SK-N-SH (cell line): ENCODE measurements at regions not wholly inside any gene's neighbourhood (a gene's known extent, or its start where the extent isn't known, plus 50 kb on each side); places are given as distances from the start of the nearest gene placed in this dataset.

Source experiments
- CTCF ChIA-PET: fragments of 300-600, 350-600 bp; formaldehyde crosslinking; extraction: SDS; loops from one replicate; lab custom pipeline; 2021; lab: Yijun Ruan, JAX
- POLR2A ChIA-PET: fragments of 350-600 bp; sonication (Branson Sonifier 250); formaldehyde crosslinking; extraction: SDS; loops from one replicate; lab custom pipeline; 2020; ENCODE audit warnings: antibody characterized with exemption, inconsistent platforms; lab: Yijun Ruan, JAX
- DNase-seq: peaks from one replicate; pipeline ENCODE4 v3.0.0; 2012
- H2AFZ ChIP-seq: fragments of 200-600 bp; sonication (generic); 2 replicates; pipeline ENCODE4 v1.8.1; 2016; ENCODE audit warnings: antibody characterized with exemption, mild to moderate bottlenecking, low read depth
- H3F3A ChIP-seq: fragments of 200-600 bp; sonication (generic); replicated peaks from 2 replicates; pipeline ENCODE3; 2016; ENCODE audit warnings: antibody characterized with exemption, mild to moderate bottlenecking; ENCODE audit not compliant: insufficient read depth
- H3K27ac ChIP-seq, 2 experiments: fragments of 200-500 bp in 1 of 2; fragments of 200-600 bp in 1 of 2; sonication (Bioruptor generic) in 1 of 2; sonication (generic), shearing (Covaris generic) in 1 of 2; 2 replicates each; pipeline versions ENCODE4 v1.5.1 to v1.6.1; 2014 to 2016; ENCODE audit warnings: low read depth in 2 of 2, inconsistent platforms in 1 of 2, low read length in 1 of 2, mild to moderate bottlenecking in 1 of 2, mixed read lengths in 1 of 2
- H3K27me3 ChIP-seq: fragments of 200-600 bp; sonication (generic), shearing (Covaris generic); 2 replicates; pipeline ENCODE4 v1.6.1; 2016; ENCODE audit warnings: mixed run types; ENCODE audit not compliant: insufficient read depth
- H3K36me3 ChIP-seq, 2 experiments: fragments of 200-500 bp in 1 of 2; fragments of 200-600 bp in 1 of 2; sonication (Bioruptor generic) in 1 of 2; sonication (generic) in 1 of 2; replicated peaks in 1 of 2; 2 replicates each; pipeline versions ENCODE3 to v1.5.1; 2014 to 2016; ENCODE audit warnings: low read length in 1 of 2, mild to moderate bottlenecking in 1 of 2; ENCODE audit not compliant: insufficient read depth in 2 of 2, control insufficient read depth in 1 of 2
- H3K4me1 ChIP-seq, 2 experiments: fragments of 200-500 bp in 1 of 2; fragments of 200-600 bp in 1 of 2; sonication (Bioruptor generic) in 1 of 2; sonication (generic), shearing (Covaris generic) in 1 of 2; 2 replicates each; pipeline versions ENCODE4 v1.5.1 to v1.6.1; 2014 to 2016; ENCODE audit warnings: low read depth in 1 of 2, low read length in 1 of 2, mixed run types in 1 of 2; ENCODE audit not compliant: insufficient read depth in 2 of 2, control insufficient read depth in 1 of 2
- H3K4me2 ChIP-seq: fragments of 200-600 bp; sonication (generic), shearing (Covaris generic); 2 replicates; pipeline ENCODE4 v1.6.1; 2017; ENCODE audit warnings: mixed run types
- H3K4me3 ChIP-seq, 2 experiments: fragments of 200-500 bp in 1 of 2; fragments of 200-600 bp in 1 of 2; sonication (Bioruptor generic) in 1 of 2; sonication (generic), shearing (Covaris generic) in 1 of 2; 2 replicates each; pipeline versions ENCODE4 v1.5.1 to v1.8.1; 2014 to 2016; ENCODE audit warnings: low read depth in 2 of 2, inconsistent platforms in 1 of 2, low read length in 1 of 2, mild to moderate bottlenecking in 1 of 2, mixed read lengths in 1 of 2, moderate library complexity in 1 of 2
- H3K79me2 ChIP-seq: fragments of 200-600 bp; sonication (generic); 2 replicates; pipeline ENCODE4 v1.8.1; 2017; ENCODE audit warnings: mild to moderate bottlenecking; ENCODE audit not compliant: insufficient read depth
- H3K9ac ChIP-seq: fragments of 200-600 bp; sonication (generic); 2 replicates; pipeline ENCODE4 v1.6.1; 2017; ENCODE audit warnings: mixed run types
- H3K9me2 ChIP-seq: fragments of 200-600 bp; sonication (generic); 2 replicates; pipeline ENCODE4 v1.6.1; 2017; ENCODE audit warnings: mixed run types
- H3K9me3 ChIP-seq: fragments of 200-600 bp; sonication (generic); 2 replicates; pipeline ENCODE4 v1.6.1; 2017; ENCODE audit warnings: mixed run types, mild to moderate bottlenecking, moderate library complexity
- H4K20me1 ChIP-seq: fragments of 200-600 bp; sonication (generic); 2 replicates; pipeline ENCODE4 v1.6.1; 2017; ENCODE audit warnings: mild to moderate bottlenecking, mixed run types; ENCODE audit not compliant: insufficient read depth
- CHD2 ChIP-seq: fragments of 150-350 bp; IDR thresholded peaks from 2 replicates; pipeline ENCODE4 v1.6.1; 2018; ENCODE audit warnings: low read length; ENCODE audit not compliant: partially characterized antibody
- EZH2phosphoT487 ChIP-seq: fragments of 200-600 bp; sonication (generic); IDR thresholded peaks from 2 replicates; pipeline ENCODE4 v1.6.1; 2017; ENCODE audit warnings: low read depth, mixed run types, mild to moderate bottlenecking, antibody characterized with exemption, moderate library complexity, borderline replicate concordance
- FOXJ3 ChIP-seq: sonication (generic); formaldehyde crosslinking; IDR thresholded peaks from 2 replicates; pipeline ENCODE4 v1.5.1; 2020; ENCODE audit warnings: mild to moderate bottlenecking, missing genetic modification reagents
- FOXM1 ChIP-seq: IDR thresholded peaks from 2 replicates; pipeline ENCODE4 v1.4.0; 2012; ENCODE audit warnings: low read depth, mild to moderate bottlenecking
- GABPA ChIP-seq: IDR thresholded peaks from 2 replicates; pipeline ENCODE4 v1.4.0; 2012; ENCODE audit warnings: low read depth, mild to moderate bottlenecking
- MXI1 ChIP-seq: IDR thresholded peaks from 2 replicates; pipeline ENCODE4 v1.6.1; 2012; ENCODE audit warnings: mild to moderate bottlenecking, low read depth, low read length, improper control_type of control experiment
- NFIC ChIP-seq: IDR thresholded peaks from 2 replicates; pipeline ENCODE4 v1.4.0; 2012; ENCODE audit warnings: borderline replicate concordance
- PBX3 ChIP-seq: IDR thresholded peaks from 2 replicates; pipeline ENCODE4; 2012
- POLR2AphosphoS5 ChIP-seq: IDR thresholded peaks from 2 replicates; pipeline ENCODE4 v1.6.1; 2012; ENCODE audit warnings: low read depth, low read length
- RAD21 ChIP-seq: IDR thresholded peaks from 2 replicates; pipeline ENCODE4 v1.6.1; 2012; ENCODE audit warnings: mild to moderate bottlenecking, low read length
- RFX5 ChIP-seq: IDR thresholded peaks from 2 replicates; pipeline ENCODE4 v1.6.1; 2012; ENCODE audit warnings: mild to moderate bottlenecking, improper control_type of control experiment, low read length
- SIN3A ChIP-seq: IDR thresholded peaks from 2 replicates; pipeline ENCODE4 v1.6.1; 2012; ENCODE audit warnings: low read depth, mild to moderate bottlenecking, low read length, moderate library complexity, borderline replicate concordance
- TAF1 ChIP-seq: IDR thresholded peaks from 2 replicates; pipeline ENCODE4 v1.6.1; 2012; ENCODE audit warnings: low read depth, mild to moderate bottlenecking, low read length, moderate library complexity, borderline replicate concordance
- TCF12 ChIP-seq: IDR thresholded peaks from 2 replicates; pipeline ENCODE4 v1.4.0; 2012
- TEAD4 ChIP-seq: IDR thresholded peaks from 2 replicates; pipeline ENCODE4 v1.4.0; 2012; ENCODE audit warnings: mild to moderate bottlenecking, borderline replicate concordance; ENCODE audit not compliant: insufficient read depth
- YY1 ChIP-seq: IDR thresholded peaks from 2 replicates; pipeline ENCODE4 v1.4.0; 2012; ENCODE audit warnings: low read depth, mild to moderate bottlenecking
- ZBTB33 ChIP-seq: IDR thresholded peaks from 2 replicates; pipeline ENCODE4 v1.4.0; 2012; ENCODE audit warnings: low read depth, borderline replicate concordance
- TF ChIP-seq, protein P1 (sequence below): fragments of 150-350 bp; IDR thresholded peaks from 2 replicates; pipeline ENCODE4 v1.6.1; 2017; ENCODE audit warnings: antibody characterized with exemption, low read length, low read depth, borderline replicate concordance
- TF ChIP-seq, protein P2 (sequence below): IDR thresholded peaks from 2 replicates; pipeline ENCODE4 v1.4.0; 2012; ENCODE audit warnings: low read depth, borderline replicate concordance
- TF ChIP-seq, protein P3 (sequence below): IDR thresholded peaks from 2 replicates; pipeline ENCODE4 v1.4.0; 2012; ENCODE audit warnings: low read depth

DNA sequence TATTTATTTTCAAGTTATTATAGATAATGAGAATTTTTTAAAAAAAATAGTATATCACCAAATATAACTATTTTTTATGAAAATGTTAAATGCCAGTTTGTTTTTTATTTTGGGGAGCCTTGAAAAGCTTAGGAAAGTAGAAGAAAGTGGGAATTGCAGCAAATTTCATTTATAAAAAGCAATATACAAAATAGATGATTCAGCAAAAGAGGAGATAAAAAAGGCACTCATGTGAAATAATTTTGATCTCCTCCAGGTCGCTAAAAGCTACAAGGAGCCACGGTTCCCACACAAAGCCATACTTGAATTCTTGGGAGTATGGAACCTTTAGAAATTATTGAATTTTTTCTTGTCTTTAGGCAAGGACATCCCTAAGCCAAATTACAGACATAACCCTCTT, 625.0 kb upstream of the SGO1 start (continued):
- TF ChIP-seq PBX3 (no peak), EZH2phosphoT487 (no peak), SIN3A (no peak)

DNA sequence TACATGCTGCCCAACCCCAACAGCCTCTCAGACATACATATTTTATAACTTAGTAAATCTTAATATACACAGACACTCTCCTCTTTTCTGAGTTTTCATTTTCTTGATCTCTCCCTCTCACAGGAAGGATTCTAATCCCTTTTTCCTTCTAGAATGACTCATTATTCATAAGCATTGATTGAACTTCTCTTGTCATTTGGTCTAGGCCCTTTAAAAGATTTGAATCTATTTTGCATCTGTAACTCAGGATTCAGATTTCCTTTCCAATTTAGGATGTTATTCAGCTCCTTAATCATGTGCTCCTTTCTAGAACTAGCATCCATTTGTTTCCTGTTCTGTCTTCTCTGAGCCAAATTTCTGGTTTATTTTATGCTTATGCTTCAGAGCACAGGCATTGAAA, 624.5 kb upstream of the SGO1 start:
- TF ChIP-seq ZBTB33 (no peak), TAF1 (no peak), FOXJ3 (CRISPR knock-in tag) (no peak), PBX3 (no peak), FOXM1 (no peak), SIN3A (no peak), MXI1 (no peak), TCF12 (no peak), EZH2phosphoT487 (no peak), RAD21 (no peak), CHD2 (no peak), YY1 (no peak), TEAD4 (no peak), RFX5 (no peak), NFIC (no peak), POLR2AphosphoS5 (no peak), GABPA (no peak)
- TF ChIP-seq, protein P1, sequence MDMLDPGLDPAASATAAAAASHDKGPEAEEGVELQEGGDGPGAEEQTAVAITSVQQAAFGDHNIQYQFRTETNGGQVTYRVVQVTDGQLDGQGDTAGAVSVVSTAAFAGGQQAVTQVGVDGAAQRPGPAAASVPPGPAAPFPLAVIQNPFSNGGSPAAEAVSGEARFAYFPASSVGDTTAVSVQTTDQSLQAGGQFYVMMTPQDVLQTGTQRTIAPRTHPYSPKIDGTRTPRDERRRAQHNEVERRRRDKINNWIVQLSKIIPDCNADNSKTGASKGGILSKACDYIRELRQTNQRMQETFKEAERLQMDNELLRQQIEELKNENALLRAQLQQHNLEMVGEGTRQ = no peak
- TF ChIP-seq, protein P2, sequence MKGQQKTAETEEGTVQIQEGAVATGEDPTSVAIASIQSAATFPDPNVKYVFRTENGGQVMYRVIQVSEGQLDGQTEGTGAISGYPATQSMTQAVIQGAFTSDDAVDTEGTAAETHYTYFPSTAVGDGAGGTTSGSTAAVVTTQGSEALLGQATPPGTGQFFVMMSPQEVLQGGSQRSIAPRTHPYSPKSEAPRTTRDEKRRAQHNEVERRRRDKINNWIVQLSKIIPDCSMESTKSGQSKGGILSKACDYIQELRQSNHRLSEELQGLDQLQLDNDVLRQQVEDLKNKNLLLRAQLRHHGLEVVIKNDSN = no peak
- TF ChIP-seq, protein P3, sequence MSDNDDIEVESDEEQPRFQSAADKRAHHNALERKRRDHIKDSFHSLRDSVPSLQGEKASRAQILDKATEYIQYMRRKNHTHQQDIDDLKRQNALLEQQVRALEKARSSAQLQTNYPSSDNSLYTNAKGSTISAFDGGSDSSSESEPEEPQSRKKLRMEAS = no peak
- no peak for DNase-seq
- ChIA-PET POLR2A (no interaction called here), CTCF (no interaction called here)
- H3K36me3 ChIP-seq = no peaks in the 10 kb centered on the region
- no peak overlapping the region for H3K4me2 ChIP-seq
- H3K9me3 ChIP-seq = no peaks in the 10 kb centered on the region
- no peak overlapping the region for H3K27ac ChIP-seq
- no peaks in the 10 kb centered on the region for H3K9me2 ChIP-seq
- H3K79me2 ChIP-seq = no peaks in the 10 kb centered on the region
- no peaks in the 10 kb centered on the region for H3F3A ChIP-seq
- no peaks in the 10 kb centered on the region for H4K20me1 ChIP-seq
- H3K4me3 ChIP-seq = no peak overlapping the region
- no peak overlapping the region for H2AFZ ChIP-seq
- no peaks in the 10 kb centered on the region for H3K27me3 ChIP-seq
- H3K4me1 ChIP-seq = no peaks in the 10 kb centered on the region
- no peak overlapping the region for H3K9ac ChIP-seq
